CD4-positive, alpha-beta T cell (primary cell): ENCODE measurements at regions not wholly inside any gene's neighbourhood (a gene's known extent, or its start where the extent isn't known, plus 50 kb on each side); places are given as distances from the start of the nearest gene placed in this dataset. TPM values are rescaled to one million over a fixed set of nuclear protein-coding genes. Genes with fewer than 3 reads are reported as not detected.
"Not testable (repeated sequence)": the region's sequence is repeated elsewhere in the genome, so short reads cannot be mapped to it uniquely, and the experiment has no call there.

Source experiments
- ATAC-seq: fragments of 200-7000 bp; cut with Tn5 transposase; one replicate; pipeline ENCODE4 v1.10.0; 2022; ENCODE audit warnings: mild to moderate bottlenecking; ENCODE audit not compliant: poor library complexity
- CTCF ChIA-PET: fragments of 350-600 bp; sonication (Branson Sonifier 250); formaldehyde crosslinking; loops from one replicate; lab custom pipeline; 2021; ENCODE audit warnings: antibody characterized with exemption, inconsistent platforms; lab: Charles Lee
- POLR2A ChIA-PET: fragments of 350-600 bp; sonication (Branson Sonifier 250); formaldehyde crosslinking; loops from one replicate; lab custom pipeline; 2021; ENCODE audit warnings: antibody characterized with exemption, inconsistent platforms; lab: Charles Lee
- DNase-seq, 14 experiments: peaks; one replicate each; pipeline ENCODE4 v3.0.0-alpha.2; 2013 to 2020; ENCODE audit warnings: mixed read lengths in 2 of 14
- H3K27ac ChIP-seq, 2 donors: one replicate each; pipeline versions ENCODE4 v1.5.1 to v1.7.0; 2013; ENCODE audit warnings: low read length in 2 of 2, low read depth in 1 of 2, mild to moderate bottlenecking in 1 of 2
- H3K27me3 ChIP-seq, 2 experiments: 1 replicate in 1 of 2; 2 replicates in 1 of 2; pipeline versions ENCODE4 v1.6.1 to v1.7.0; 2013; ENCODE audit warnings: low read length in 2 of 2, control low read depth in 1 of 2, mild to moderate bottlenecking in 1 of 2, moderate library complexity in 1 of 2; ENCODE audit not compliant: insufficient read depth in 2 of 2, control insufficient read depth in 1 of 2
- H3K36me3 ChIP-seq: one replicate; pipeline ENCODE4 v1.6.1; 2013; ENCODE audit warnings: low read length, control low read depth; ENCODE audit not compliant: insufficient read depth
- H3K4me1 ChIP-seq: one replicate; pipeline ENCODE4 v1.6.1; 2013; ENCODE audit warnings: low read length, control low read depth; ENCODE audit not compliant: insufficient read depth
- H3K4me3 ChIP-seq: one replicate; pipeline ENCODE4 v1.5.1; 2013; ENCODE audit warnings: mild to moderate bottlenecking, low read length, moderate library complexity
- H3K9me3 ChIP-seq, 2 experiments: 1 replicate in 1 of 2; 2 replicates in 1 of 2; pipeline versions ENCODE4 v1.6.1 to v1.7.0; 2013; ENCODE audit warnings: low read length in 2 of 2, mild to moderate bottlenecking in 2 of 2, control low read depth in 1 of 2, moderate library complexity in 1 of 2; ENCODE audit not compliant: control insufficient read depth in 1 of 2, insufficient read depth in 1 of 2
- H3K27ac Mint-ChIP-seq: one replicate; pipeline ENCODE4 v1.8.0; 2020; ENCODE audit warnings: mixed read lengths
- H3K27me3 Mint-ChIP-seq: one replicate; pipeline ENCODE4 v1.8.0; 2021; ENCODE audit warnings: mixed read lengths
- H3K36me3 Mint-ChIP-seq: one replicate; pipeline ENCODE4 v1.8.0; 2021; ENCODE audit warnings: low read depth, mixed read lengths
- H3K4me1 Mint-ChIP-seq: one replicate; pipeline ENCODE4 v1.8.0; 2021; ENCODE audit warnings: low read depth, mixed read lengths
- H3K4me3 Mint-ChIP-seq: one replicate; pipeline ENCODE4 v1.8.0; 2020; ENCODE audit warnings: mild to moderate bottlenecking, mixed read lengths
- H3K9me3 Mint-ChIP-seq: one replicate; pipeline ENCODE4 v1.8.0; 2020; ENCODE audit warnings: mixed read lengths
- intact Hi-C, 2 experiments: fragments of 100-400 bp; cut with DNase I in 1 of 2; cut with micrococcal nuclease in 1 of 2; formaldehyde crosslinking; loops; one replicate each; pipeline versions ENCODE4 v1.15.1 to v1.9.0; 2023 to 2025; cut with DNase I, micrococcal nuclease
- microRNA-seq: library from miRNA; unstranded; fragments of <30 nt; microRNA quantifications from one replicate; pipeline ENCODE4 v1.2.0, GENCODE V29; 2021; ENCODE audit warnings: borderline microRNAs expressed, borderline replicate concordance
- TF ChIP-seq, protein P1 (sequence below): fragments of 200-600 bp; IDR thresholded peaks from one replicate; pipeline ENCODE4 v1.8.0; 2022; ENCODE audit warnings: antibody characterized with exemption, mild to moderate bottlenecking

DNA sequence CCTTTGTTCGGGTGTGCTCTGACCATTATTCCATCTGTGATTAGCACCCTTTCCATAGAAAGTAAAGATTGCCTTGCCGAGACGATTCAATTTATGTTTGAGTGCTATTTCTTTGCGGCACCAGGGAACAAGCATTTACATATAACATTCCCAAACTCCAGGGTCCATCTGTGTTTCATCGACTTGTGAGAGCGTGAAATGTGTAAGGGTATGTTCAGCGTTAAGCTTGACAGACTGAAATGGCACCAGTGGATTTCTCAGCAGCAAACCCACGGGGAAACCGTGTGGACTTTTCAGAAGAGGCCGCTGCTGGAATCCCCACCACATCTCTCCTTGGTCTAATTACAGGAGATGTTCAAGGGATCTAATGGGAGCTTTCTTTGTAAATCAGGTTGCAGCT, 270.5 kb downstream of the TCERG1L start:
- Mint-ChIP-seq H3K27ac (no peak overlapping the region), H3K36me3 (no peaks in the 10 kb centered on the region), H3K4me3 (no peak overlapping the region), H3K4me1 (no peaks in the 10 kb centered on the region), H3K27me3 (no peaks in the 10 kb centered on the region), H3K9me3 (no peaks in the 10 kb centered on the region)
- ATAC-seq (no peak), DNase-seq (no peak)
- intact Hi-C loops: no loop called here
- TF ChIP-seq, protein P1, sequence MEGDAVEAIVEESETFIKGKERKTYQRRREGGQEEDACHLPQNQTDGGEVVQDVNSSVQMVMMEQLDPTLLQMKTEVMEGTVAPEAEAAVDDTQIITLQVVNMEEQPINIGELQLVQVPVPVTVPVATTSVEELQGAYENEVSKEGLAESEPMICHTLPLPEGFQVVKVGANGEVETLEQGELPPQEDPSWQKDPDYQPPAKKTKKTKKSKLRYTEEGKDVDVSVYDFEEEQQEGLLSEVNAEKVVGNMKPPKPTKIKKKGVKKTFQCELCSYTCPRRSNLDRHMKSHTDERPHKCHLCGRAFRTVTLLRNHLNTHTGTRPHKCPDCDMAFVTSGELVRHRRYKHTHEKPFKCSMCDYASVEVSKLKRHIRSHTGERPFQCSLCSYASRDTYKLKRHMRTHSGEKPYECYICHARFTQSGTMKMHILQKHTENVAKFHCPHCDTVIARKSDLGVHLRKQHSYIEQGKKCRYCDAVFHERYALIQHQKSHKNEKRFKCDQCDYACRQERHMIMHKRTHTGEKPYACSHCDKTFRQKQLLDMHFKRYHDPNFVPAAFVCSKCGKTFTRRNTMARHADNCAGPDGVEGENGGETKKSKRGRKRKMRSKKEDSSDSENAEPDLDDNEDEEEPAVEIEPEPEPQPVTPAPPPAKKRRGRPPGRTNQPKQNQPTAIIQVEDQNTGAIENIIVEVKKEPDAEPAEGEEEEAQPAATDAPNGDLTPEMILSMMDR: no peak
- Histone ChIP-seq H3K4me3 (no peak overlapping the region), H3K9me3 (peaks cover 0 to 26% of the 10 kb centered on the region in 2 experiments), H3K27me3 (no peaks in the 10 kb centered on the region), H3K27ac (no peak overlapping the region), H3K4me1 (no peaks in the 10 kb centered on the region), H3K36me3 (no peaks in the 10 kb centered on the region)
- CTCF ChIA-PET: no interaction called here
- POLR2A ChIA-PET: no interaction called here

DNA sequence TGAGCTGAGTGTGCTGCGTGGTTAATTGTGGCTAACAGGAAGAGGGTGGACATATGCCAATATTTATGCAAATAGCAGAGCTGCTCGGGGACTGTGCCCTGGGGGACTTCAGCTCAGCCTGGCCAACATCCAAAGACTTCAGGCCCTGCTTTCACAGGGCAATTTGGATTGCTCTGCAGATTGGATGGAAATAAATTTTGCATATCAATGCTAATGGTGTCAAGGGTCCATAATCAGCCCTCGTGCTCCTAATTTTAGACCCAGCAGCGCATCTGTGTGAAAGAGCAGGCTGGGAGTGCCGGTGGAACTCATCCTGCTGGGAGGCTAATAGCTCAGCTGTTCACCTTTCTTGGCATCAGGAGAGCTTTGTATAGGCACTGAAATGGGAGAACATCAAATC, 270.1 kb downstream of the TCERG1L start:
- POLR2A ChIA-PET: no interaction called here

DNA sequence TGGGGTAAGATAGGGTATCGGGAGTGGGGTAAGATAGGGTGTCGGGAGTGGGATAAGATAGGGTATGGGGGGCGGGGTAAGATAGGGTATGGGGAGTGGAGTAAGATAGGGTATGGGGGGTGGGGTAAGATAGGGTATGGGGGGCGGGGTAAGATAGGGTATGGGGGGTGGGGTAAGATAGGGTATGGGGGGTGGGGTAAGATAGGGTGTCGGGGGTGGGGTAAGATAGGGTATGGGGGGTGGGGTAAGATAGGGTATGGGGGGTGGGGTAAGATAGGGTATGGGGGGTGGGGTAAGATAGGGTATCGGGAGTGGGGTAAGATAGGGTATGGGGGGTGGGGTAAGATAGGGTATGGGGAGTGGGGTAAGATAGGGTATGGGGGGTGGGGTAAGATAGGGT, 269.5 kb downstream of the TCERG1L start:
- H3K27ac Mint-ChIP-seq, DNase-seq, H3K4me3 Mint-ChIP-seq, H3K36me3 Mint-ChIP-seq, H3K27me3 ChIP-seq, POLR2A ChIA-PET, H3K4me1 Mint-ChIP-seq, intact Hi-C loops, H3K27ac ChIP-seq, ATAC-seq, CTCF ChIA-PET, H3K27me3 Mint-ChIP-seq, H3K36me3 ChIP-seq, H3K9me3 Mint-ChIP-seq, H3K4me1 ChIP-seq, H3K4me3 ChIP-seq: not testable (repeated sequence)
- H3K9me3 ChIP-seq: peaks cover 0 to 16% of the 10 kb centered on the region in 2 experiments

More for the DNA sequence above, 270.1 kb downstream of the TCERG1L start:
- no peaks in the 10 kb centered on the region for H3K36me3 Mint-ChIP-seq
- no peaks in the 10 kb centered on the region for H3K4me1 ChIP-seq
- ATAC-seq (no peak), DNase-seq (no peak)
- no peaks in the 10 kb centered on the region for H3K9me3 Mint-ChIP-seq
- peaks cover 0 to 22% of the 10 kb centered on the region in 2 experiments for H3K9me3 ChIP-seq
- H3K27me3 Mint-ChIP-seq: no peaks in the 10 kb centered on the region
- no peak overlapping the region for H3K27ac ChIP-seq
- no peak overlapping the region for H3K27ac Mint-ChIP-seq
- intact Hi-C loops: no loop called here
- H3K4me3 ChIP-seq: no peak overlapping the region
- no peak overlapping the region for H3K4me3 Mint-ChIP-seq
- no peaks in the 10 kb centered on the region for H3K4me1 Mint-ChIP-seq
- no peaks in the 10 kb centered on the region for H3K36me3 ChIP-seq
- CTCF ChIA-PET: no interaction called here
- no peaks in the 10 kb centered on the region for H3K27me3 ChIP-seq
- TF ChIP-seq, protein P1: no peak

Small RNA genes lying in the stretch of these regions (microRNA-seq; reads per million reads assigned to microRNA genes)
- not detected for gene MIR378C
